Gastrocnemius medialis (tissue), 4 donors: ENCODE measurements at regions not wholly inside any gene's neighbourhood (a gene's known extent, or its start where the extent isn't known, plus 50 kb on each side); places are given as distances from the start of the nearest gene placed in this dataset.
A peak's percentile ranks its signal among the peaks of the same experiment; 100 is the strongest.

ENCODE experiments used
- ATAC-seq, 2 donors: fragments of 150-250 bp; one replicate each; pipeline ENCODE4 v1.9.1; 2016
- DNase-seq, 2 donors: peaks; one replicate each; pipeline ENCODE4 v3.0.0-alpha.2; 2019
- H3K27ac ChIP-seq, 4 donors: fragments of 200-600 bp; sonication (generic); 1 replicate in 1 of 4; 2 replicates in 3 of 4; pipeline ENCODE4 v1.5.1; 2016 to 2018; ENCODE audit warnings: mild to moderate bottlenecking in 2 of 4, moderate library complexity in 1 of 4
- H3K27me3 ChIP-seq, 3 donors: fragments of 200-600 bp; sonication (generic) in 2 of 3; 1 replicate in 1 of 3; 2 replicates in 2 of 3; pipeline versions ENCODE4 v1.5.1 to v1.6.0; 2016 to 2019; ENCODE audit warnings: mild to moderate bottlenecking in 1 of 3, moderate library complexity in 1 of 3
- H3K36me3 ChIP-seq, 2 donors: fragments of 200-600 bp; sonication (generic) in 1 of 2; one replicate each; pipeline ENCODE4 v1.5.1; 2017 to 2018
- H3K4me1 ChIP-seq, 2 donors: fragments of 200-600 bp; sonication (generic) in 1 of 2; one replicate each; pipeline ENCODE4 v1.5.1; 2016 to 2017; ENCODE audit warnings: mild to moderate bottlenecking in 2 of 2
- H3K4me3 ChIP-seq, 4 donors: fragments of 200-600 bp; sonication (generic) in 3 of 4; 1 replicate in 1 of 4; 2 replicates in 3 of 4; pipeline ENCODE4 v1.5.1; 2016 to 2019; ENCODE audit warnings: mild to moderate bottlenecking in 2 of 4
- H3K9me3 ChIP-seq, 3 donors: fragments of 200-600 bp; sonication (generic) in 2 of 3; 1 replicate in 1 of 3; 2 replicates in 2 of 3; pipeline ENCODE4 v1.5.1; 2016 to 2019
- CTCF ChIP-seq, 5 experiments: fragments of 450-650 bp in 3 of 5; fragments of 200-600 bp in 2 of 5; sonication (generic) in 2 of 5; IDR thresholded peaks in 4 of 5; conservative IDR thresholded peaks in 1 of 5; 1 replicate in 4 of 5; 2 replicates in 1 of 5; pipeline ENCODE4 v1.5.1; 2016 to 2019; ENCODE audit warnings: antibody characterized with exemption in 5 of 5, mild to moderate bottlenecking in 3 of 5, moderate library complexity in 3 of 5
- POLR2A ChIP-seq, 2 donors: fragments of 450-650 bp; IDR thresholded peaks; one replicate each; pipeline ENCODE4 v1.6.1; 2017; ENCODE audit warnings: antibody characterized with exemption in 2 of 2, mild to moderate bottlenecking in 2 of 2, moderate library complexity in 2 of 2
- in situ Hi-C, 4 donors: fragments of 200-750 bp; cut with MboI; loops; one replicate each; pipeline versions ENCODE4 v1.15.0 to v1.8.0; 2017; ENCODE audit warnings: low sequenced_read_pairs in 4 of 4
- intact Hi-C: fragments of 100-400 bp; cut with DNase I; formaldehyde crosslinking; loops from one replicate; pipeline ENCODE4 v1.15.1; 2023; ENCODE audit warnings: low total_unique reads

DNA sequence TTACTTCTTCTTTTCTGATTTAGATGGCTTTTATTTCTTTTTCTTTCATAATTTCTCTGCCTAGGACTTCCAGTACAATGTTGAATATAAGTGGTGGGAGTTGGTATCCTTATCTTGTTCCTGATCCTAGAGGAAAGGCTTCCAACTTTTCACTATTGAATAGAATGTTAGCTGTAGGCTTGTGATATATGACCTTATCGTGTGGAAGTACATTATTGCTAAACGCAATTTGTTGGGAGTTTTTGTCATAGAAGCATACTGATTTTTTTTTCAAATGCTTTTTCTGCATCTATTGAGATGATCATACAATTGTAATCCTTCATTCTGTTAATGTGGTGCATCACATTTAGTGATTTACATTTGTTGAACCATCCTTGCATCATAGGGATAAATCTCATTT lies 79.5 kb downstream of the FASLG start:
- in situ Hi-C loops: loop anchor here in 3 of 4 donors (25.0 kb wide), 4 partner anchors 474 to 1099 kb away; partner anchors contain the start of genes CENPL (in 1 of the 3), DARS2 (in 1 of the 3) and TNFSF4 (in 1 of the 3)
- no peak for TF ChIP-seq POLR2A (IDR thresholded peaks at IDR 0.05)
- no peak for TF ChIP-seq CTCF (IDR thresholded peaks at IDR 0.05 in 4 of 5, conservative IDR thresholded peaks at IDR 0.05 in 1 of 5)

DNA sequence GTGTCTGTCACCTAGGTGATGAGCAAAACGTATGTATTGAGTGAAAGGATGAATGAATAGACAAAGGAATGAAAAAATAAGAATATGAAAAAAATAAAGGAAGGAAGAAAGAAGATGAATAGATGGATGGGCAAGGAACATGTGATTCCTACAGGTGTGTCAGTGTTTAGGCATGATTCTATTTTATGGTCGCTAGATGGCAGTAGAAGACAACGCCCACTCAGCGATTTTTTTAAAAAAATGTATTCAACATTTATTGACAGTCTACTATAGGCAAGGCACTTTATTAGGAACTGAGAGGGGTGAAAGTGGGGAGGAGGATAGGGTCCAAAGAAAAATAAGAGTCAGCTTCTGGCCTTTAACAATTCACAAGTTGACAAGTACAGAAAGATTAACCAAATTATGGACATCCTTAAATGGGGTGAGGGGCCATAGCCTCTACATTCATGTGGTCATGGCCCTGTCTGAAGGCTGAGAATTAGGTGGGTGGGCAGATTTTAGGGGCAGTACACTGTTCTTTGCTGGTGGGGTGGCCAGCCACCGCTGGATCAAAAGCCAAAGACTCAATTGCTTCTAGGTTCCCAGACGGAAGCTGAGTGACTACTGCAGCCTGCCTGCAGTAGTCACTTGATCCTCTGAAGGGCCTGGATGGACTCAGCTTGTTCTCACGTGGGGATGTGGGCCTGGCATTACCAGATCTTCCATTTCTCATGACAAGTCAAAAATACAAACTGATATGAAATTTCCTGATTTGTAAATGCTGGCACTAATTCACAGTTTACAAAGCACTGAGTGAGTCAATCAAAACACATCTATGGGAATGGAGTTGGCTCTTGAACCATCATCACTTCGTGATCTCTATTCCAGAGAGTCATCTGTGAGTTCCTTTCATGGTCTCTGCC lies 83.9 kb downstream of the FASLG start:
- intact Hi-C loops (loop anchor here (10.0 kb wide), 2 partner anchors 682 to 2002 kb away; no protein-coding TSS in a partner anchor), in situ Hi-C loops (loop anchor here (5.0 to 25.0 kb wide), 8 partner anchors 82 to 1094 kb away; partner anchors contain the start of genes TNFSF4 (in 2 of the 4), CENPL (in 1 of the 4) and DARS2 (in 1 of the 4))
- Histone ChIP-seq H3K27me3 (no peaks in the 10 kb centered on the region), H3K9me3 (no peaks in the 10 kb centered on the region), H3K4me3 (no peak overlapping the region), H3K4me1 (no peaks in the 10 kb centered on the region), H3K36me3 (no peaks in the 10 kb centered on the region), H3K27ac (no peak overlapping the region)
- TF ChIP-seq CTCF (IDR thresholded peaks at IDR 0.05 in 4 of 5, conservative IDR thresholded peaks at IDR 0.05 in 1 of 5) (peak; percentile 41 to 73 (median 43)), POLR2A (IDR thresholded peaks at IDR 0.05) (no peak)
- no peak for DNase-seq
- no peak for ATAC-seq

More for the DNA sequence above, 79.5 kb downstream of the FASLG start:
- H3K27me3 ChIP-seq: no peaks in the 10 kb centered on the region
- no peak overlapping the region for H3K4me3 ChIP-seq
- H3K4me1 ChIP-seq: no peaks in the 10 kb centered on the region
- no peaks in the 10 kb centered on the region for H3K36me3 ChIP-seq
- H3K27ac ChIP-seq: no peak overlapping the region
- H3K9me3 ChIP-seq: no peaks in the 10 kb centered on the region
- DNase-seq (no peak), ATAC-seq (no peak)
- intact Hi-C loops: no loop called here

DNA sequence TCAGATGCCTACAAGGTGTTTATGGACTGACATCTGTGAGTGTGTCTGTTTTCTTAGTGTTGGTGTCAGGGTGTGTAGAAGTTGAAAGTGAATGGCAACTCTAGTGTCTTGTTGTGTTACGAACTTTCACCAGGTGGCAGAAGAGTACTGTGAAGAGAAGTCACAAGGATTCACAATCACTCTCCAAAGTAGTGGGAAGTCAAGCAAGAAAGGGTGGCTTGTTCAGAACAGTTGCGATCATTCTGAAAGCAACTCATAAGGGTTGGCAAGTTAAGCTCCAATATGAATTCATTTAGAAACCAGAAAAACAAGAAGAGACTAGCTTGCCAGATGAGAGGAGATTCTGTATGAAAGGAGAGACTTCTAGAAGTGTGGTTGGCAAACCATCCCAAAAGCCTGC lies 86.1 kb downstream of the FASLG start:
- Histone ChIP-seq H3K4me1 (no peaks in the 10 kb centered on the region), H3K4me3 (no peak overlapping the region), H3K9me3 (no peaks in the 10 kb centered on the region), H3K27ac (peak overlapping the region in 3 of 4 donors; percentile 63 to 71 (median 68)), H3K36me3 (no peaks in the 10 kb centered on the region), H3K27me3 (no peaks in the 10 kb centered on the region)
- ATAC-seq (peak; percentile 50 to 64), DNase-seq (no peak)
- intact Hi-C loops (loop anchor here (1.0 to 10.0 kb wide), 5 partner anchors 80 to 2000 kb away; partner anchors contain the start of gene PRDX6), in situ Hi-C loops (loop anchor here (5.0 to 25.0 kb wide), 7 partner anchors 80 to 1092 kb away; partner anchors contain the start of genes TNFSF4 (in 2 of the 4), CENPL (in 1 of the 4) and DARS2 (in 1 of the 4))
- TF ChIP-seq POLR2A (IDR thresholded peaks at IDR 0.05) (no peak), CTCF (IDR thresholded peaks at IDR 0.05 in 4 of 5, conservative IDR thresholded peaks at IDR 0.05 in 1 of 5) (peak in 3 of 5 experiments; percentile 34 to 43 (median 37))

GRCh38 chr1:172746091-172746949 lies 87.4 kb downstream of the FASLG start:
- intact Hi-C loops: loop anchor here (5.0 to 10.0 kb wide), 3 partner anchors 678 to 1998 kb away; partner anchors contain the start of gene PRDX6

More at GRCh38 chr1:172746091-172746949, 87.4 kb downstream of the FASLG start:
- Histone ChIP-seq H3K4me3 (no peak overlapping the region), H3K9me3 (no peaks in the 10 kb centered on the region), H3K27ac (peak overlapping the region; percentile 37 to 71 (median 66)), H3K27me3 (no peaks in the 10 kb centered on the region), H3K36me3 (no peaks in the 10 kb centered on the region), H3K4me1 (no peaks in the 10 kb centered on the region)
- DNase-seq (peak; percentile 27 to 35), ATAC-seq (peak; percentile 92 to 95)
- in situ Hi-C loops: loop anchor here (5.0 to 25.0 kb wide), 7 partner anchors 78 to 1091 kb away; partner anchors contain the start of genes TNFSF4 (in 2 of the 4), CENPL (in 1 of the 4) and DARS2 (in 1 of the 4)
- TF ChIP-seq CTCF (IDR thresholded peaks at IDR 0.05 in 4 of 5, conservative IDR thresholded peaks at IDR 0.05 in 1 of 5) (no peak), POLR2A (IDR thresholded peaks at IDR 0.05) (peak in 1 of 2 donors; percentile 6)
